ENCODE measurements at regions not wholly inside any gene's neighbourhood (a gene's known extent, or its start where the extent isn't known, plus 50 kb on each side); places are given as distances from the start of the nearest gene placed in this dataset.

GRCh38 chr22:49432211-49432896, 395.3 kb downstream of the BRD1 start:
- DNase-seq (ENCODE audit: low spot score): peak; percentile 72
- intact Hi-C loops (cut with DNase I): no loop called here

GRCh38 chr22:49431551-49431950, 396.1 kb downstream of the BRD1 start:
- intact Hi-C loops (cut with DNase I): no loop called here
- no peak for DNase-seq (ENCODE audit: low spot score)

GRCh38 chr22:49429066-49429465, 398.6 kb downstream of the BRD1 start:
- intact Hi-C loops (cut with DNase I): no loop called here
- DNase-seq (ENCODE audit: low spot score): peak; percentile 44

- intact Hi-C loops (cut with DNase I): no loop called here
- DNase-seq (ENCODE audit: low spot score): no peak
Measured at GRCh38 chr22:49427941-49428340, 399.7 kb downstream of the BRD1 start.

- intact Hi-C loops (cut with DNase I): no loop called here
- no peak for DNase-seq (ENCODE audit: low spot score)
Measured at GRCh38 chr22:49427341-49427740, 400.3 kb downstream of the BRD1 start.

GRCh38 chr22:49426618-49427266, 400.9 kb downstream of the BRD1 start:
- intact Hi-C loops (cut with DNase I): no loop called here
- no peak for DNase-seq (ENCODE audit: low spot score)

GRCh38 chr22:49426098-49426497, 401.6 kb downstream of the BRD1 start:
- no peak for DNase-seq (ENCODE audit: low spot score)
- intact Hi-C loops (cut with DNase I): no loop called here

- intact Hi-C loops (cut with DNase I): no loop called here
- no peak for DNase-seq (ENCODE audit: low spot score)
Measured at GRCh38 chr22:49425356-49425755, 402.3 kb downstream of the BRD1 start.

- no peak for DNase-seq (ENCODE audit: low spot score)
- intact Hi-C loops (cut with DNase I): no loop called here
Measured at GRCh38 chr22:49424893-49425270, 402.8 kb downstream of the BRD1 start.

GRCh38 chr22:49423125-49423650, 404.5 kb downstream of the BRD1 start:
- peak; percentile 35 for DNase-seq (ENCODE audit: low spot score)
- intact Hi-C loops (cut with DNase I): no loop called here

- intact Hi-C loops (cut with DNase I): no loop called here
- no peak for DNase-seq (ENCODE audit: low spot score)
Measured at GRCh38 chr22:49422701-49423100, 405.0 kb downstream of the BRD1 start.

- intact Hi-C loops (cut with DNase I): no loop called here
- DNase-seq (ENCODE audit: low spot score): no peak
Measured at GRCh38 chr22:49420651-49421050, 407.0 kb downstream of the BRD1 start.

- no peak for DNase-seq (ENCODE audit: low spot score)
- intact Hi-C loops (cut with DNase I): no loop called here
Measured at GRCh38 chr22:49419661-49420060, 408.0 kb downstream of the BRD1 start.

- DNase-seq (ENCODE audit: low spot score): no peak
- intact Hi-C loops (cut with DNase I): no loop called here
Measured at GRCh38 chr22:49418943-49419342, 408.7 kb downstream of the BRD1 start.

- no peak for DNase-seq (ENCODE audit: low spot score)
- intact Hi-C loops (cut with DNase I): no loop called here
Measured at GRCh38 chr22:49418341-49418894, 409.3 kb downstream of the BRD1 start.

- intact Hi-C loops (cut with DNase I): no loop called here
- no peak for DNase-seq (ENCODE audit: low spot score)
Measured at GRCh38 chr22:49417833-49418232, 409.8 kb downstream of the BRD1 start.

- DNase-seq (ENCODE audit: low spot score): no peak
- intact Hi-C loops (cut with DNase I): no loop called here
Measured at GRCh38 chr22:49417326-49417725, 410.3 kb downstream of the BRD1 start.

- intact Hi-C loops (cut with DNase I): no loop called here
- DNase-seq (ENCODE audit: low spot score): peak; percentile 69
Measured at GRCh38 chr22:49415151-49415951, 412.3 kb downstream of the BRD1 start.

GRCh38 chr22:49413551-49413950, 414.1 kb downstream of the BRD1 start:
- peak; percentile 76 for DNase-seq (ENCODE audit: low spot score)
- intact Hi-C loops (cut with DNase I): no loop called here

GRCh38 chr22:49413146-49413545, 414.5 kb downstream of the BRD1 start:
- DNase-seq (ENCODE audit: low spot score): peak; percentile 13
- intact Hi-C loops (cut with DNase I): no loop called here
